Osteocyte (in vitro differentiated cells): ENCODE measurements at regions not wholly inside any gene's neighbourhood (a gene's known extent, or its start where the extent isn't known, plus 50 kb on each side); places are given as distances from the start of the nearest gene placed in this dataset.

ENCODE experiments used
- DNase-seq: peaks from one replicate; pipeline ENCODE4 v3.0.0; 2021; ENCODE audit warnings: mixed read lengths; ENCODE audit not compliant: unreplicated experiment; ENCODE audit errors: extremely low spot score
- H3K27ac Mint-ChIP-seq: one replicate; pipeline ENCODE4 v1.8.0; 2021; ENCODE audit warnings: mild to moderate bottlenecking, mixed read lengths; ENCODE audit not compliant: unreplicated experiment
- H3K27me3 Mint-ChIP-seq: one replicate; pipeline ENCODE4 v1.8.0; 2021; ENCODE audit warnings: mixed read lengths; ENCODE audit not compliant: unreplicated experiment
- H3K36me3 Mint-ChIP-seq: one replicate; pipeline ENCODE4 v1.8.0; 2021; ENCODE audit warnings: mixed read lengths; ENCODE audit not compliant: unreplicated experiment
- H3K4me1 Mint-ChIP-seq: one replicate; pipeline ENCODE4 v1.8.0; 2021; ENCODE audit warnings: mixed read lengths; ENCODE audit not compliant: unreplicated experiment
- H3K4me3 Mint-ChIP-seq: one replicate; pipeline ENCODE4 v1.8.0; 2021; ENCODE audit warnings: mild to moderate bottlenecking, moderate library complexity, mixed read lengths; ENCODE audit not compliant: unreplicated experiment
- H3K9me3 Mint-ChIP-seq: one replicate; pipeline ENCODE4 v1.8.0; 2021; ENCODE audit warnings: mixed read lengths; ENCODE audit not compliant: unreplicated experiment
- TF ChIP-seq, protein P1 (sequence below): fragments of 200-600 bp; sonication (generic); IDR thresholded peaks from 2 replicates; pipeline ENCODE4 v1.5.0; 2021; ENCODE audit warnings: antibody characterized with exemption, mild to moderate bottlenecking, moderate library complexity

DNA sequence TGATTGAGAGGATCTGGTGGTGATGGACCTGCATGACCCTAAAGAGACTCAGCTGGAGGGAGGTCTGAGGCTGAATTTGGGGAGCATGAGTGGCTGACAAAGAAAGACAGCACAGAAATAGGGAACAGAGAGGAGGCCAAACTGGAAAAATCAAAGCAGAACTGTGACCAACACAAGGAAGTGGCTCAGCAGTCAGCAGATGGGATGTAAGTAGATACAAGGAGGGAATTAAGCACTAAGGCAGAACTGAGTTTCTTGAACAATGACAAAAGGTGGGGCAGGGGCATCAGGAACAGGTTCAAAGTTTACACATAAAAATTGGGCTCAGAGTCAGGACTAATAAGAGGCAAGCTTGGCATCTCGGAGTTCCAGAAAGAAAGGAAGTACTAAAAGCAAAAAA, 144.3 kb upstream of the KLF3 start:
- DNase-seq: no peak
- Mint-ChIP-seq H3K9me3 (no peaks in the 10 kb centered on the region), H3K4me1 (no peaks in the 10 kb centered on the region), H3K27ac (no peak overlapping the region), H3K36me3 (no peaks in the 10 kb centered on the region), H3K27me3 (peaks cover 26% of the 10 kb centered on the region), H3K4me3 (no peak overlapping the region)
- TF ChIP-seq, protein P1, sequence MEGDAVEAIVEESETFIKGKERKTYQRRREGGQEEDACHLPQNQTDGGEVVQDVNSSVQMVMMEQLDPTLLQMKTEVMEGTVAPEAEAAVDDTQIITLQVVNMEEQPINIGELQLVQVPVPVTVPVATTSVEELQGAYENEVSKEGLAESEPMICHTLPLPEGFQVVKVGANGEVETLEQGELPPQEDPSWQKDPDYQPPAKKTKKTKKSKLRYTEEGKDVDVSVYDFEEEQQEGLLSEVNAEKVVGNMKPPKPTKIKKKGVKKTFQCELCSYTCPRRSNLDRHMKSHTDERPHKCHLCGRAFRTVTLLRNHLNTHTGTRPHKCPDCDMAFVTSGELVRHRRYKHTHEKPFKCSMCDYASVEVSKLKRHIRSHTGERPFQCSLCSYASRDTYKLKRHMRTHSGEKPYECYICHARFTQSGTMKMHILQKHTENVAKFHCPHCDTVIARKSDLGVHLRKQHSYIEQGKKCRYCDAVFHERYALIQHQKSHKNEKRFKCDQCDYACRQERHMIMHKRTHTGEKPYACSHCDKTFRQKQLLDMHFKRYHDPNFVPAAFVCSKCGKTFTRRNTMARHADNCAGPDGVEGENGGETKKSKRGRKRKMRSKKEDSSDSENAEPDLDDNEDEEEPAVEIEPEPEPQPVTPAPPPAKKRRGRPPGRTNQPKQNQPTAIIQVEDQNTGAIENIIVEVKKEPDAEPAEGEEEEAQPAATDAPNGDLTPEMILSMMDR: no peak

DNA sequence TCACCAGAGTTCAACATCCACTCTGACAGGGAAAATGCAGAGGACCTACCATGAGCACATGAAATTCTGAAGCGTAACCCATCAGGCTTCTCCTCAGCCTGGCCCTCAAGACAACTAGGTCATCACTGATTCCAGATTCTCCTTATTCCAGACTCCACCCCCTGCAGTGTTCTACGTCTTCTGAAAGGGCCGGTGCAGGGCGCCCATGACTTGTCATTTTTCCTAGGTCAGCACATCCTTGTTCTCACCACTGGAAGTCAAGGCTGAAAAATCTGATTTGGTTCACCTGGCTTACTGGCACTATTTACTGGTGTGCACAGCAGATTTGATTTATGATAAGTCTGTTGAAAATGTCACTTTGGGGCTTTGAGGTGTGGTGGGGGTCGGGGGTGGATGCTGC, 140.9 kb upstream of the KLF3 start:
- Mint-ChIP-seq H3K27ac (no peak overlapping the region), H3K36me3 (no peaks in the 10 kb centered on the region), H3K4me1 (no peaks in the 10 kb centered on the region), H3K4me3 (no peak overlapping the region), H3K9me3 (no peaks in the 10 kb centered on the region), H3K27me3 (peaks cover 17% of the 10 kb centered on the region)
- TF ChIP-seq, protein P1: no peak
- DNase-seq: no peak

DNA sequence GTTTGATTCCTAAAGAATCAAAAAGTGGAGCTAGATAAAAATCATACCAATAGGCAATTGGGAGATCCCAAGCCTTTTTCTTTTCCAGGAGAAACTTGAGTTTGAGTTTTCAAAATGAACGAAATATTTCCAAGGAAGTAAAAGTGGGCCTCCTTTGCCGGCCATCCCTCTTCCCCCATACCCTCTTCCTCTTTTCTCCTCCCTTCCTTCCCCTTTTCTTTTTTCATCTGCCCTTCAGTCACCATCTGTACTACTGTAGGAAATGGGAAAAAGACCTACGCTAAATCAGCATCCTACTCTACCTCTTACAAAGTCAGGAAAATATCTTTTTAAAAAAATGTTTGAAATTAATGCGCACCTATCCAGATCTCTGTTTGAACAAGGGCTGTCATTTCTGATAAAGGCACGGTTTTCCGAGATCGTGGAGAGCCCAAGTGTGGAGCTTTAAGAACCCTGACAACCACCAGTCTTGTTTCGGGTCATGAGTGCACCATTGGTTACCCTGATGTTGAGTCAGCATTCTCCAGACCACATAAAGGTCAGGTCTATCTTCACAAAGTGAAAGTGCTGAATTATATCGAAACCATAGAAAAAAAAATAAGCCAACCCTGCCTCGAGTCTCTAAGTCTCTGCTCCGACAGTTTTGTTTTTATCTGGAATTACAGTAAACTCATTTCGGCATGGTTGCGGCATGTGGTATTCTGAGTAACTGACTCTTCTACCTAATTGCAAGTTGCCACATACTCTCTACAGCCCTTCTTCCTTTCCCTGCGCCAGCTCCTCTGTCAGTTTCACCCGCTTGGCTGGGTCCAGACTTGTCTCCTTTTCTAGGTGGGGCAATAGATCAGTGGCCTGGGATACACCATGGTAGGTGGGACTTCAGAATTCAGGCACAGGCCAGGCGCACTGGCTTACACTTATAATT, 140.2 kb upstream of the KLF3 start:
- Mint-ChIP-seq H3K4me3 (no peak overlapping the region), H3K27me3 (peaks cover 17% of the 10 kb centered on the region)
- no peak for DNase-seq

DNA sequence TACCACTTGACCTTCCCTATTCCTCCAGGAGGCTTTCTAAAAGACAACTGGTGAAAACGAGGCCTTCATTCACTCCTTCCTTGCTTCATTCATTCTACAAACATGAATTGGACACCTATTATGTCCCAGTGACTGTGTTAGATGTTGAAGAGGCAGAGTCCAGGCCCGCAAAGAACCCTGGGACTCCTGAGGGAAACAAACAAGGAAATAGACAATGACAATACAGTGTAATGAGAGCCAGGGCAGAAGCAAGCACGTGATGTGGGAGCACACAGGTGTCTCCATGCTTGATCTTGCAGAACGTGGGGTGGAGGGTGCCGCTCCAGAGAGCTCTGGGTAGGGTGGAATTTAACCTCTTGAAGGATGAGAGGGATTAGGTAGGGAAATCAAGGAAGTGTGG, 137.6 kb upstream of the KLF3 start:
- Mint-ChIP-seq H3K36me3 (no peaks in the 10 kb centered on the region), H3K4me1 (peaks cover 6% of the 10 kb centered on the region), H3K9me3 (no peaks in the 10 kb centered on the region), H3K27ac (no peak overlapping the region), H3K4me3 (no peak overlapping the region), H3K27me3 (peaks cover 3% of the 10 kb centered on the region)
- TF ChIP-seq, protein P1: no peak
- DNase-seq: no peak

More for the DNA sequence above, 140.2 kb upstream of the KLF3 start:
- no peaks in the 10 kb centered on the region for H3K9me3 Mint-ChIP-seq
- H3K36me3 Mint-ChIP-seq: no peaks in the 10 kb centered on the region
- TF ChIP-seq, protein P1: no peak
- H3K4me1 Mint-ChIP-seq: no peaks in the 10 kb centered on the region
- no peak overlapping the region for H3K27ac Mint-ChIP-seq
